ENCODE measurements at regions not wholly inside any gene's neighbourhood (a gene's known extent, or its start where the extent isn't known, plus 50 kb on each side); places are given as distances from the start of the nearest gene placed in this dataset.

GRCh38 chr5:145497052-145497451 lies 338.1 kb downstream of the PRELID2 start:
- no peaks in the 10 kb centered on the region for H3K36me3 ChIP-seq (ENCODE audit: control insufficient read depth, insufficient read depth, low read length)
- H3K27me3 ChIP-seq (ENCODE audit: control insufficient read depth, insufficient read depth, low read length), result no peaks in the 10 kb centered on the region
- no peaks in the 10 kb centered on the region for H3K4me1 ChIP-seq (ENCODE audit: control insufficient read depth, insufficient read depth, low read length)
- no CpG with 5 or more reads among the region's 3 CpGs for WGBS (ENCODE audit: insufficient coverage)
- no peak overlapping the region for H3K27ac ChIP-seq (ENCODE audit: low read length)
- H3K4me3 ChIP-seq (ENCODE audit: low read length), result no peak overlapping the region
- DNase-seq, result no peak
- peaks cover 3% of the 10 kb centered on the region for H3K9me3 ChIP-seq (replicated peaks; ENCODE audit: control insufficient read depth, low read depth, low read length)

DNA sequence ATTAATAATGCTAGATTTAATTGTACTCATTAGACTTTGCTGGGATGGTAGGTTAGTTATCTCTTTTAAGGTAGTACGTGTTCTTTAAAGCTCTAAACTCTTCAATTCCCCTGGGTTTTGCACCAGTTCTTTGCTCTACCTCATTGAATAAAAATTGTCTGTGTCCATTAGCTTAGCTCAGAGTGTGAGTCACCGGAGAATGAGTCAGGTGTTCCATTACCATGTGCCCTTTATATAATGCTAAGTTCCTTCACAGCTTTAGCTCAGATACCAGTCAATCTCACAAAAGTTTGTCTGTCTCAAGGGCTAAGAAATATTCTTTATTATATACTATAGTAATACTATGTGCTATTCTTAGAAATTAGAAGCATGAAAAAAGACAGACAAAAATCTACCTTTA lies 339.4 kb downstream of the PRELID2 start:
- peak; percentile 56 for DNase-seq
- WGBS (ENCODE audit: insufficient coverage), result no CpG with 5 or more reads among the region's 2 CpGs
- Histone ChIP-seq H3K27me3 (ENCODE audit: control insufficient read depth, insufficient read depth, low read length) (no peaks in the 10 kb centered on the region), H3K27ac (ENCODE audit: low read length) (no peak overlapping the region), H3K9me3 (replicated peaks; ENCODE audit: control insufficient read depth, low read depth, low read length) (peaks cover 3% of the 10 kb centered on the region), H3K36me3 (ENCODE audit: control insufficient read depth, insufficient read depth, low read length) (no peaks in the 10 kb centered on the region), H3K4me1 (ENCODE audit: control insufficient read depth, insufficient read depth, low read length) (no peaks in the 10 kb centered on the region), H3K4me3 (ENCODE audit: low read length) (no peak overlapping the region)

GRCh38 chr5:145495196-145495595 lies 339.9 kb downstream of the PRELID2 start:
- Histone ChIP-seq H3K4me3 (ENCODE audit: low read length) (no peak overlapping the region), H3K36me3 (ENCODE audit: control insufficient read depth, insufficient read depth, low read length) (no peaks in the 10 kb centered on the region), H3K4me1 (ENCODE audit: control insufficient read depth, insufficient read depth, low read length) (no peaks in the 10 kb centered on the region), H3K27ac (ENCODE audit: low read length) (no peak overlapping the region), H3K9me3 (replicated peaks; ENCODE audit: control insufficient read depth, low read depth, low read length) (peaks cover 3% of the 10 kb centered on the region), H3K27me3 (ENCODE audit: control insufficient read depth, insufficient read depth, low read length) (no peaks in the 10 kb centered on the region)
- no CpG with 5 or more reads among the region's 1 CpG for WGBS (ENCODE audit: insufficient coverage)
- peak; percentile 67 for DNase-seq

DNA sequence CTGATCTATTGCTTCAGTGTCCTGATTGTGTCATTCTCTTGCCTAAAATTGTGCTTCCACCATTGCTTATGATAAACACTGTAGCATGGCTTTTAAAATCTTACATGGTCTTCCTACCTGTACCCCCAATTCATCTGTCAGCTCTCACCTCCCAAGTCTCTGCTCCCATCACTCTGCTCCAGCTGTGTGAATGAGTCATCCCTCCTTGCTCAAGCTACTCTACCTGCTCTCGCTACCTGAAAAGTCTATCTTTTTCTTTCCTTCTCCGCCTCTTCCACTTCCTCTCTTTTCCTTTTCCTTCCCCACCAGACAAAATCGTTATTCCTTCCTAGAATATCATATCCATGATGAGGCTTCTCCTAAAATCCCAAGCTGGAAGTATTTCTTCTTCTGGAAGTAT lies 341.7 kb downstream of the PRELID2 start:
- Histone ChIP-seq H3K36me3 (ENCODE audit: control insufficient read depth, insufficient read depth, low read length) (no peaks in the 10 kb centered on the region), H3K4me1 (ENCODE audit: control insufficient read depth, insufficient read depth, low read length) (no peaks in the 10 kb centered on the region), H3K27ac (ENCODE audit: low read length) (no peak overlapping the region), H3K27me3 (ENCODE audit: control insufficient read depth, insufficient read depth, low read length) (no peaks in the 10 kb centered on the region), H3K9me3 (replicated peaks; ENCODE audit: control insufficient read depth, low read depth, low read length) (peaks cover 3% of the 10 kb centered on the region), H3K4me3 (ENCODE audit: low read length) (no peak overlapping the region)
- no peak for DNase-seq
- 88% methylated on average over 2 of the region's 3 CpGs for WGBS (ENCODE audit: insufficient coverage)

- H3K36me3 ChIP-seq (ENCODE audit: control insufficient read depth, insufficient read depth, low read length), result no peaks in the 10 kb centered on the region
- no peaks in the 10 kb centered on the region for H3K27me3 ChIP-seq (ENCODE audit: control insufficient read depth, insufficient read depth, low read length)
- no peak for DNase-seq
- no CpG with 5 or more reads among the region's 3 CpGs for WGBS (ENCODE audit: insufficient coverage)
- no peaks in the 10 kb centered on the region for H3K9me3 ChIP-seq (replicated peaks; ENCODE audit: control insufficient read depth, low read depth, low read length)
- no peaks in the 10 kb centered on the region for H3K4me1 ChIP-seq (ENCODE audit: control insufficient read depth, insufficient read depth, low read length)
- no peak overlapping the region for H3K27ac ChIP-seq (ENCODE audit: low read length)
- H3K4me3 ChIP-seq (ENCODE audit: low read length), result no peak overlapping the region
These were observed 345.6 kb downstream of the PRELID2 start for GRCh38 chr5:145489516-145489915.

- 71% methylated on average over 1 of the region's 1 CpG for WGBS (ENCODE audit: insufficient coverage)
- DNase-seq, result no peak
- no peaks in the 10 kb centered on the region for H3K27me3 ChIP-seq (ENCODE audit: control insufficient read depth, insufficient read depth, low read length)
These were observed 351.0 kb downstream of the PRELID2 start for GRCh38 chr5:145484158-145484557.

GRCh38 chr5:145483212-145483611 lies 351.9 kb downstream of the PRELID2 start:
- Histone ChIP-seq H3K4me3 (ENCODE audit: low read length) (no peak overlapping the region), H3K9me3 (replicated peaks; ENCODE audit: control insufficient read depth, low read depth, low read length) (no peaks in the 10 kb centered on the region), H3K27me3 (ENCODE audit: control insufficient read depth, insufficient read depth, low read length) (no peaks in the 10 kb centered on the region), H3K36me3 (ENCODE audit: control insufficient read depth, insufficient read depth, low read length) (no peaks in the 10 kb centered on the region), H3K4me1 (ENCODE audit: control insufficient read depth, insufficient read depth, low read length) (no peaks in the 10 kb centered on the region), H3K27ac (ENCODE audit: low read length) (no peak overlapping the region)
- no peak for DNase-seq

More at GRCh38 chr5:145484158-145484557, 351.0 kb downstream of the PRELID2 start:
- H3K27ac ChIP-seq (ENCODE audit: low read length), result no peak overlapping the region
- H3K4me1 ChIP-seq (ENCODE audit: control insufficient read depth, insufficient read depth, low read length), result no peaks in the 10 kb centered on the region
- H3K4me3 ChIP-seq (ENCODE audit: low read length), result no peak overlapping the region
- no peaks in the 10 kb centered on the region for H3K36me3 ChIP-seq (ENCODE audit: control insufficient read depth, insufficient read depth, low read length)
- H3K9me3 ChIP-seq (replicated peaks; ENCODE audit: control insufficient read depth, low read depth, low read length), result no peaks in the 10 kb centered on the region

GRCh38 chr5:145479857-145480256 lies 355.3 kb downstream of the PRELID2 start:
- no CpG with 5 or more reads among the region's 1 CpG for WGBS (ENCODE audit: insufficient coverage)
- Histone ChIP-seq H3K27me3 (ENCODE audit: control insufficient read depth, insufficient read depth, low read length) (no peaks in the 10 kb centered on the region), H3K36me3 (ENCODE audit: control insufficient read depth, insufficient read depth, low read length) (no peaks in the 10 kb centered on the region), H3K4me3 (ENCODE audit: low read length) (no peak overlapping the region), H3K9me3 (replicated peaks; ENCODE audit: control insufficient read depth, low read depth, low read length) (no peaks in the 10 kb centered on the region), H3K27ac (ENCODE audit: low read length) (no peak overlapping the region), H3K4me1 (ENCODE audit: control insufficient read depth, insufficient read depth, low read length) (no peaks in the 10 kb centered on the region)
- no peak for DNase-seq

- 56% methylated on average over 3 of the region's 4 CpGs for WGBS (ENCODE audit: insufficient coverage)
- DNase-seq, result no peak
These were observed 355.9 kb downstream of the PRELID2 start for GRCh38 chr5:145479271-145479670.

DNA sequence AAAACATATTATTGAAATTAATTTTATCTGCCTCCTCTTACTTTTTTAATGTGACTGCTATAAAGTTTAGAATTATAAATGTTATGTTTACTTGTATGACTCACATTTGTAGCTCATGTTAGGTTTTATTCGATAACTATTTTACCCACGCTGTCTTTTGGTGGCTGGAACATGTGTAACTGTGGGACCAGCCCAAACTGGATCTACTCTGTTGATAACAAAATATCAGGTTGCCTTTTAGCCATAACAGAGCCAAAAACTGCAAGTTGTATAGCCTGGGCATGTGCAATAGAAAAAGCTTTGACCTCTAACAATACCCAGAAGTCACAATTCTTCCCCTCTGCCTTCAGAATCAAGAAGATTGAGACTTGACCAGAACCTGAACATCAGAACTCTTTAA lies 356.5 kb downstream of the PRELID2 start:
- Histone ChIP-seq H3K9me3 (replicated peaks; ENCODE audit: control insufficient read depth, low read depth, low read length) (no peaks in the 10 kb centered on the region), H3K27me3 (ENCODE audit: control insufficient read depth, insufficient read depth, low read length) (no peaks in the 10 kb centered on the region), H3K36me3 (ENCODE audit: control insufficient read depth, insufficient read depth, low read length) (no peaks in the 10 kb centered on the region), H3K4me3 (ENCODE audit: low read length) (no peak overlapping the region), H3K4me1 (ENCODE audit: control insufficient read depth, insufficient read depth, low read length) (no peaks in the 10 kb centered on the region), H3K27ac (ENCODE audit: low read length) (no peak overlapping the region)
- DNase-seq, result no peak
- WGBS (ENCODE audit: insufficient coverage), result 92% methylated on average over 2 of the region's 2 CpGs

More at GRCh38 chr5:145479271-145479670, 355.9 kb downstream of the PRELID2 start:
- Histone ChIP-seq H3K36me3 (ENCODE audit: control insufficient read depth, insufficient read depth, low read length) (no peaks in the 10 kb centered on the region), H3K27ac (ENCODE audit: low read length) (no peak overlapping the region), H3K4me3 (ENCODE audit: low read length) (no peak overlapping the region), H3K9me3 (replicated peaks; ENCODE audit: control insufficient read depth, low read depth, low read length) (no peaks in the 10 kb centered on the region), H3K27me3 (ENCODE audit: control insufficient read depth, insufficient read depth, low read length) (no peaks in the 10 kb centered on the region), H3K4me1 (ENCODE audit: control insufficient read depth, insufficient read depth, low read length) (no peaks in the 10 kb centered on the region)

DNA sequence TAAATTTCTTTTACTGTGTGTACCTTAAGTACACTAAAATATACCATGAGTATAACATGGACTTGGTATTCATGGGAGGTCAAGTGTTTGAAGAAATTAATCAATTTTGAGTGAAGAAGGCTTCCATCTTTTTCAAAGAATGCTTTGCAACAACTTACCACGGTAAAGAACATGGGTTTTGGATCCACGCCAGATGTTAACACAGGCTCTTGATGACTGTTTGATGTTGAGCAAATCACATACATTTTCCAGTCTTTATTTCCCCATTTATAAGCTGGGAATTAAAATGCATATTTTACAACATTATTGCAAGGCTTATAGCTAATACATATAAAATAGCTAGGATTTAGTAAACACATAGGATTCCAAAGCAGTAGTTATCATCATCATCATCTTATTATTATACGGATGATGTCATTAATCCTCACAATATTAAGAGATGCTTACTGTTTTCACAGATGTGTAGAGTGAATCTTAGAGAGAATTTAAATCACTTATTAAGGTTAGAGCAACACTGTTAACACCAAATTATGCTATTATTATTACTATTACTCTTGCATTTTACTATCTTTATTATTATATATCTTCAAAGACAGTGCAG lies 362.0 kb downstream of the PRELID2 start:
- H3K27me3 ChIP-seq (ENCODE audit: control insufficient read depth, insufficient read depth, low read length), result no peaks in the 10 kb centered on the region
- peak; percentile 7 for DNase-seq
- no CpG with 5 or more reads among the region's 3 CpGs for WGBS (ENCODE audit: insufficient coverage)
- no peaks in the 10 kb centered on the region for H3K9me3 ChIP-seq (replicated peaks; ENCODE audit: control insufficient read depth, low read depth, low read length)
- H3K27ac ChIP-seq (ENCODE audit: low read length), result no peak overlapping the region
- H3K36me3 ChIP-seq (ENCODE audit: control insufficient read depth, insufficient read depth, low read length), result no peaks in the 10 kb centered on the region
- H3K4me1 ChIP-seq (ENCODE audit: control insufficient read depth, insufficient read depth, low read length), result no peaks in the 10 kb centered on the region
- H3K4me3 ChIP-seq (ENCODE audit: low read length), result no peak overlapping the region
